ENCODE measurements at regions not wholly inside any gene's neighbourhood (a gene's known extent, or its start where the extent isn't known, plus 50 kb on each side); places are given as distances from the start of the nearest gene placed in this dataset.

DNA sequence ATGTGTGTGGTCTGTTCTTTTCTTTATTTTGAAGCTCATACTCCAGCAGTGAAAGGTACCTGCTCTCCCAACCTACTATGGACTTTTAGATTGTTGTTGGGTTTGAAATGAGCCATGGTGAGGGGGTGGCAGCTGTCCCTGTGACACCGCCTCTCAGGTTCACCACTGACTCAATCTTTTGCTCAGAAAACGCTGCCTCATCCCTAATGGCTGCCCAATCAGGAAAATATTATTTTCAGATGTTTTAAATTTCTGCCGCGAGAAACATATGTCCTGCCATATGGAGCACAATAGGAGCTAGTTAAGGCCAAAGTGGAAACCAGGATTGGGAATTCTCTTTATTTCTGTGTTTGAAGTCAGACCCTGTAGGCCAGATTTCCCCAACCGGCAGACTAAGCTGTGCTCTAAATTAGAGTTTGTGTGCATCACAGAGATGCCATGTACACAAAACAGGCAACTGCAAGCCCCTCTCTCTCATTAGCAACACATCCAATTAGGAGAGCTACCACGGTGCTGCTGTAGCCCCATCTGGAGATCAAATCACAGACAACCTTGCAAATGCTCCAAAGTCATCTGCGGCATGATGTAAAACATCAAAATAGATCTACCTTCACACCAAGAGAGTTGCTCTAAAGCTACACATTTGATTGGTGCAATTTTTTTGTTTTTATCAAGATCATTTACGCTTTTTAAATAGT lies 144.1 kb upstream of the BACH2 start:
- TF ChIP-seq, protein P1, sequence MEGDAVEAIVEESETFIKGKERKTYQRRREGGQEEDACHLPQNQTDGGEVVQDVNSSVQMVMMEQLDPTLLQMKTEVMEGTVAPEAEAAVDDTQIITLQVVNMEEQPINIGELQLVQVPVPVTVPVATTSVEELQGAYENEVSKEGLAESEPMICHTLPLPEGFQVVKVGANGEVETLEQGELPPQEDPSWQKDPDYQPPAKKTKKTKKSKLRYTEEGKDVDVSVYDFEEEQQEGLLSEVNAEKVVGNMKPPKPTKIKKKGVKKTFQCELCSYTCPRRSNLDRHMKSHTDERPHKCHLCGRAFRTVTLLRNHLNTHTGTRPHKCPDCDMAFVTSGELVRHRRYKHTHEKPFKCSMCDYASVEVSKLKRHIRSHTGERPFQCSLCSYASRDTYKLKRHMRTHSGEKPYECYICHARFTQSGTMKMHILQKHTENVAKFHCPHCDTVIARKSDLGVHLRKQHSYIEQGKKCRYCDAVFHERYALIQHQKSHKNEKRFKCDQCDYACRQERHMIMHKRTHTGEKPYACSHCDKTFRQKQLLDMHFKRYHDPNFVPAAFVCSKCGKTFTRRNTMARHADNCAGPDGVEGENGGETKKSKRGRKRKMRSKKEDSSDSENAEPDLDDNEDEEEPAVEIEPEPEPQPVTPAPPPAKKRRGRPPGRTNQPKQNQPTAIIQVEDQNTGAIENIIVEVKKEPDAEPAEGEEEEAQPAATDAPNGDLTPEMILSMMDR (conservative IDR thresholded peaks at IDR 0.05; ENCODE audit: low read depth in 2 of 2), result peak in 1 of 2 experiments; percentile 36; a peak in 2 of 4 replicates
- TF ChIP-seq EZH2 (IDR thresholded peaks at IDR 0.05; ENCODE audit: low read depth, unreplicated experiment) (no peak), EZH2phosphoT487 (IDR thresholded peaks at IDR 0.05; ENCODE audit: unreplicated experiment) (no peak), JUNB (IDR thresholded peaks at IDR 0.05; ENCODE audit: unreplicated experiment) (no peak), POLR2AphosphoS5 (IDR thresholded peaks at IDR 0.05; ENCODE audit: low read depth) (no peak), NANOG (IDR thresholded peaks at IDR 0.05; ENCODE audit: borderline replicate concordance) (no peak)
- TF ChIP-seq, protein P2, sequence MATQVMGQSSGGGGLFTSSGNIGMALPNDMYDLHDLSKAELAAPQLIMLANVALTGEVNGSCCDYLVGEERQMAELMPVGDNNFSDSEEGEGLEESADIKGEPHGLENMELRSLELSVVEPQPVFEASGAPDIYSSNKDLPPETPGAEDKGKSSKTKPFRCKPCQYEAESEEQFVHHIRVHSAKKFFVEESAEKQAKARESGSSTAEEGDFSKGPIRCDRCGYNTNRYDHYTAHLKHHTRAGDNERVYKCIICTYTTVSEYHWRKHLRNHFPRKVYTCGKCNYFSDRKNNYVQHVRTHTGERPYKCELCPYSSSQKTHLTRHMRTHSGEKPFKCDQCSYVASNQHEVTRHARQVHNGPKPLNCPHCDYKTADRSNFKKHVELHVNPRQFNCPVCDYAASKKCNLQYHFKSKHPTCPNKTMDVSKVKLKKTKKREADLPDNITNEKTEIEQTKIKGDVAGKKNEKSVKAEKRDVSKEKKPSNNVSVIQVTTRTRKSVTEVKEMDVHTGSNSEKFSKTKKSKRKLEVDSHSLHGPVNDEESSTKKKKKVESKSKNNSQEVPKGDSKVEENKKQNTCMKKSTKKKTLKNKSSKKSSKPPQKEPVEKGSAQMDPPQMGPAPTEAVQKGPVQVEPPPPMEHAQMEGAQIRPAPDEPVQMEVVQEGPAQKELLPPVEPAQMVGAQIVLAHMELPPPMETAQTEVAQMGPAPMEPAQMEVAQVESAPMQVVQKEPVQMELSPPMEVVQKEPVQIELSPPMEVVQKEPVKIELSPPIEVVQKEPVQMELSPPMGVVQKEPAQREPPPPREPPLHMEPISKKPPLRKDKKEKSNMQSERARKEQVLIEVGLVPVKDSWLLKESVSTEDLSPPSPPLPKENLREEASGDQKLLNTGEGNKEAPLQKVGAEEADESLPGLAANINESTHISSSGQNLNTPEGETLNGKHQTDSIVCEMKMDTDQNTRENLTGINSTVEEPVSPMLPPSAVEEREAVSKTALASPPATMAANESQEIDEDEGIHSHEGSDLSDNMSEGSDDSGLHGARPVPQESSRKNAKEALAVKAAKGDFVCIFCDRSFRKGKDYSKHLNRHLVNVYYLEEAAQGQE (IDR thresholded peaks at IDR 0.05; ENCODE audit: unreplicated experiment), result no peak
- TF ChIP-seq, protein P3, sequence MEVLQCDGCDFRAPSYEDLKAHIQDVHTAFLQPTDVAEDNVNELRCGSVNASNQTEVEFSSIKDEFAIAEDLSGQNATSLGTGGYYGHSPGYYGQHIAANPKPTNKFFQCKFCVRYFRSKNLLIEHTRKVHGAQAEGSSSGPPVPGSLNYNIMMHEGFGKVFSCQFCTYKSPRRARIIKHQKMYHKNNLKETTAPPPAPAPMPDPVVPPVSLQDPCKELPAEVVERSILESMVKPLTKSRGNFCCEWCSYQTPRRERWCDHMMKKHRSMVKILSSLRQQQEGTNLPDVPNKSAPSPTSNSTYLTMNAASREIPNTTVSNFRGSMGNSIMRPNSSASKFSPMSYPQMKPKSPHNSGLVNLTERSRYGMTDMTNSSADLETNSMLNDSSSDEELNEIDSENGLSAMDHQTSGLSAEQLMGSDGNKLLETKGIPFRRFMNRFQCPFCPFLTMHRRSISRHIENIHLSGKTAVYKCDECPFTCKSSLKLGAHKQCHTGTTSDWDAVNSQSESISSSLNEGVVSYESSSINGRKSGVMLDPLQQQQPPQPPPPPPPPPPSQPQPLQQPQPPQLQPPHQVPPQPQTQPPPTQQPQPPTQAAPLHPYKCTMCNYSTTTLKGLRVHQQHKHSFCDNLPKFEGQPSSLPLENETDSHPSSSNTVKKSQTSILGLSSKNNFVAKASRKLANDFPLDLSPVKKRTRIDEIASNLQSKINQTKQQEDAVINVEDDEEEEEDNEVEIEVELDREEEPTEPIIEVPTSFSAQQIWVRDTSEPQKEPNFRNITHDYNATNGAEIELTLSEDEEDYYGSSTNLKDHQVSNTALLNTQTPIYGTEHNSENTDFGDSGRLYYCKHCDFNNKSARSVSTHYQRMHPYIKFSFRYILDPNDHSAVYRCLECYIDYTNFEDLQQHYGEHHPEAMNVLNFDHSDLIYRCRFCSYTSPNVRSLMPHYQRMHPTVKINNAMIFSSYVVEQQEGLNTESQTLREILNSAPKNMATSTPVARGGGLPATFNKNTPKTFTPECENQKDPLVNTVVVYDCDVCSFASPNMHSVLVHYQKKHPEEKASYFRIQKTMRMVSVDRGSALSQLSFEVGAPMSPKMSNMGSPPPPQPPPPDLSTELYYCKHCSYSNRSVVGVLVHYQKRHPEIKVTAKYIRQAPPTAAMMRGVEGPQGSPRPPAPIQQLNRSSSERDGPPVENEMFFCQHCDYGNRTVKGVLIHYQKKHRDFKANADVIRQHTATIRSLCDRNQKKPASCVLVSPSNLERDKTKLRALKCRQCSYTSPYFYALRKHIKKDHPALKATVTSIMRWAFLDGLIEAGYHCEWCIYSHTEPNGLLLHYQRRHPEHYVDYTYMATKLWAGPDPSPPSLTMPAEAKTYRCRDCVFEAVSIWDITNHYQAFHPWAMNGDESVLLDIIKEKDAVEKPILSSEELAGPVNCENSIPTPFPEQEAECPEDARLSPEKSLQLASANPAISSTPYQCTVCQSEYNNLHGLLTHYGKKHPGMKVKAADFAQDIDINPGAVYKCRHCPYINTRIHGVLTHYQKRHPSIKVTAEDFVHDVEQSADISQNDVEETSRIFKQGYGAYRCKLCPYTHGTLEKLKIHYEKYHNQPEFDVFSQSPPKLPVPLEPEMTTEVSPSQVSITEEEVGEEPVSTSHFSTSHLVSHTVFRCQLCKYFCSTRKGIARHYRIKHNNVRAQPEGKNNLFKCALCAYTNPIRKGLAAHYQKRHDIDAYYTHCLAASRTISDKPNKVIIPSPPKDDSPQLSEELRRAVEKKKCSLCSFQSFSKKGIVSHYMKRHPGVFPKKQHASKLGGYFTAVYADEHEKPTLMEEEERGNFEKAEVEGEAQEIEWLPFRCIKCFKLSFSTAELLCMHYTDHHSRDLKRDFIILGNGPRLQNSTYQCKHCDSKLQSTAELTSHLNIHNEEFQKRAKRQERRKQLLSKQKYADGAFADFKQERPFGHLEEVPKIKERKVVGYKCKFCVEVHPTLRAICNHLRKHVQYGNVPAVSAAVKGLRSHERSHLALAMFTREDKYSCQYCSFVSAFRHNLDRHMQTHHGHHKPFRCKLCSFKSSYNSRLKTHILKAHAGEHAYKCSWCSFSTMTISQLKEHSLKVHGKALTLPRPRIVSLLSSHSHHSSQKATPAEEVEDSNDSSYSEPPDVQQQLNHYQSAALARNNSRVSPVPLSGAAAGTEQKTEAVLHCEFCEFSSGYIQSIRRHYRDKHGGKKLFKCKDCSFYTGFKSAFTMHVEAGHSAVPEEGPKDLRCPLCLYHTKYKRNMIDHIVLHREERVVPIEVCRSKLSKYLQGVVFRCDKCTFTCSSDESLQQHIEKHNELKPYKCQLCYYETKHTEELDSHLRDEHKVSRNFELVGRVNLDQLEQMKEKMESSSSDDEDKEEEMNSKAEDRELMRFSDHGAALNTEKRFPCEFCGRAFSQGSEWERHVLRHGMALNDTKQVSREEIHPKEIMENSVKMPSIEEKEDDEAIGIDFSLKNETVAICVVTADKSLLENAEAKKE (CRISPR knock-in tag; IDR thresholded peaks at IDR 0.05), result no peak
